SK-N-MC (cell line): ENCODE measurements at regions not wholly inside any gene's neighbourhood (a gene's known extent, or its start where the extent isn't known, plus 50 kb on each side); places are given as distances from the start of the nearest gene placed in this dataset.

ENCODE experiments used
- EZH2 ChIP-seq: fragments of 200-600 bp; sonication (generic); IDR thresholded peaks from one replicate; pipeline ENCODE4 v1.6.1; 2017; ENCODE audit warnings: antibody characterized with exemption
- POLR2AphosphoS5 ChIP-seq: IDR thresholded peaks from 2 replicates; pipeline ENCODE4 v1.6.1; 2012; ENCODE audit warnings: mild to moderate bottlenecking, low read depth, low read length, borderline replicate concordance

DNA sequence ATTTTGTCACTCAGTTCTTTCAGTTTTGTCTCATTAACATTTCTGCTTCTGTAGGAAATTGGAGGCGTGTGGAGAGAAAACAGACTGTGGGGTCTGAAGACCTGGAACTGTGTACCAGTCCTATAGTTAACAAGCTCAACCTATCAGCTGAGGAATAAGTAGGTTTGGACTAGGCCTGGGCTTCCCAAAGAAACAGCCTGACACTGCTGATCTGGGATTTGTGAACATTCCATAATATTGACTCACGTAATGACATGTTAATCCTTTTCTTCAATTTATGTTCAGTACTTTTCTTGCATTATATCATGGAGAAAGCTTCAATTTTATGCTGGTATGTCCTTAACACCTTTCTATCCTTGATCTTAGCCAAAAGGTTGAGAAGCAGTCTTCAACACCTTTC is 181.6 kb upstream of the RORA start:
- TF ChIP-seq EZH2 (no peak), POLR2AphosphoS5 (no peak)
